Pancreas (tissue), 10 donors: ENCODE measurements at regions not wholly inside any gene's neighbourhood (a gene's known extent, or its start where the extent isn't known, plus 50 kb on each side); places are given as distances from the start of the nearest gene placed in this dataset.
"Not testable (repeated sequence)": the region's sequence is repeated elsewhere in the genome, so short reads cannot be mapped to it uniquely, and the experiment has no call there.

ENCODE experiments used
- ATAC-seq, 4 donors: fragments of 200-7000 bp; cut with Tn5 transposase; one replicate each; pipeline versions ENCODE4 v1.8.0 to v1.9.1; 2020; ENCODE audit warnings: mild to moderate bottlenecking in 4 of 4, moderate library complexity in 4 of 4
- DNase-seq, 6 donors: peaks; one replicate each; pipeline ENCODE4 v3.0.0-alpha.2; 2020
- FAIRE-seq: peaks from 2 replicates; lab custom pipeline; 2012; peaks lifted over from hg19 to GRCh38; lab: Jason Lieb, UNC
- H3K27ac ChIP-seq, 4 donors: fragments of 200-600 bp; sonication (generic); 1 replicate in 3 of 4; 2 replicates in 1 of 4; pipeline versions ENCODE4 v1.5.0 to v1.8.0; 2020
- H3K27me3 ChIP-seq, 4 donors: fragments of 200-600 bp; one replicate each; pipeline ENCODE4 v1.8.0; 2021
- H3K36me3 ChIP-seq, 3 donors: fragments of 200-600 bp; sonication (generic) in 1 of 3; one replicate each; pipeline versions ENCODE4 v1.5.0 to v1.8.0; 2020 to 2021
- H3K4me1 ChIP-seq, 3 donors: fragments of 200-600 bp; one replicate each; pipeline ENCODE4 v1.8.0; 2021
- H3K4me3 ChIP-seq, 4 donors: fragments of 200-600 bp; sonication (generic) in 2 of 4; one replicate each; pipeline versions ENCODE4 v1.5.0 to v1.8.0; 2020 to 2021
- H3K9me3 ChIP-seq, 4 donors: fragments of 200-600 bp; one replicate each; pipeline ENCODE4 v1.8.0; 2021
- CTCF ChIP-seq, 4 donors: fragments of 200-600 bp; sonication (generic) in 3 of 4; IDR thresholded peaks; one replicate each; pipeline versions ENCODE4 v1.5.0 to v1.8.0; 2021; ENCODE audit warnings: antibody characterized with exemption in 4 of 4
- WGBS, 2 donors: extraction: QIAGEN DNeasy Blood & Tissue Kit; methylation state at CpG; one replicate each; pipeline ENCODE4 v1.1.7; 2013; 5-methylcytosine and 5-hydroxymethylcytosine counted together
- intact Hi-C, 3 donors: fragments of 100-400 bp; cut with DNase I; formaldehyde crosslinking; loops; one replicate each; pipeline versions ENCODE4 v1.11.1 to v1.14.2; 2022
- donor health status: healthy with polysubstance abuse.
- donor health status: DM: no; HTN: no; CAD: no; lungs with moderate emphysema.
- donor health status: DM: no; HTN: no; CAD: no.
- donor health status: control.
- donor health status: control.
- donor health status: Bipolar disorder and iron deficiency.
- donor health status: DM: yes; HTN: yes; CAD: no.
- donor health status: DM: no; HTN: no; CAD: no.
- donor health status: DM: no; HTN: no; CAD: no.
- donor health status: DM: yes; HTN: yes; CAD: no.

- Histone ChIP-seq H3K4me1 (no peaks in the 10 kb centered on the region), H3K36me3 (no peaks in the 10 kb centered on the region), H3K27me3 (no peaks in the 10 kb centered on the region), H3K27ac (no peak overlapping the region), H3K9me3 (no peaks in the 10 kb centered on the region), H3K4me3 (no peak overlapping the region)
- intact Hi-C loops: no loop called here
- ATAC-seq (no peak), DNase-seq (no peak), FAIRE-seq (no peak)
- TF ChIP-seq CTCF (IDR thresholded peaks at IDR 0.05): no peak
- WGBS, 2 donors: 44 to 55% methylated on average over 1 of the region's 1 CpG
These were observed 2095.9 kb downstream of the LRRC4C start for GRCh38 chr11:39363571-39363970.

GRCh38 chr11:39361557-39361956 lies 2097.9 kb downstream of the LRRC4C start:
- intact Hi-C loops: no loop called here
- TF ChIP-seq CTCF (IDR thresholded peaks at IDR 0.05): no peak
- FAIRE-seq: no peak
- DNase-seq: no peak
- Histone ChIP-seq H3K4me3 (no peak overlapping the region), H3K4me1 (no peaks in the 10 kb centered on the region), H3K27ac (no peak overlapping the region), H3K36me3 (no peaks in the 10 kb centered on the region), H3K27me3 (no peaks in the 10 kb centered on the region), H3K9me3 (no peaks in the 10 kb centered on the region)
- no peak for ATAC-seq
- WGBS, 2 donors: 69 to 75% methylated on average over 1 of the region's 1 CpG

- no peaks in the 10 kb centered on the region for H3K9me3 ChIP-seq
- FAIRE-seq: no peak
- H3K27ac ChIP-seq: no peak overlapping the region
- no peaks in the 10 kb centered on the region for H3K27me3 ChIP-seq
- no peak overlapping the region for H3K4me3 ChIP-seq
- no peak for TF ChIP-seq CTCF (IDR thresholded peaks at IDR 0.05)
- WGBS, 2 donors: 34 to 35% methylated on average over 5 of the region's 5 CpGs
- intact Hi-C loops: no loop called here
- no peaks in the 10 kb centered on the region for H3K4me1 ChIP-seq
- no peak for ATAC-seq
- no peaks in the 10 kb centered on the region for H3K36me3 ChIP-seq
- no peak for DNase-seq
These were observed 2113.5 kb downstream of the LRRC4C start for GRCh38 chr11:39345834-39346442.

GRCh38 chr11:39341461-39341860 lies 2118.0 kb downstream of the LRRC4C start:
- WGBS, 2 donors: 79 to 88% methylated on average over 4 of the region's 4 CpGs
- ATAC-seq: no peak

GRCh38 chr11:39333006-39333405 lies 2126.4 kb downstream of the LRRC4C start:
- DNase-seq: peak in 1 of 6 donors; percentile 44
- H3K9me3 ChIP-seq, H3K36me3 ChIP-seq, intact Hi-C loops, H3K27ac ChIP-seq, FAIRE-seq, H3K27me3 ChIP-seq, ATAC-seq, H3K4me3 ChIP-seq, H3K4me1 ChIP-seq: not testable (repeated sequence)
- 75 to 76% methylated on average over 20 to 21 of the region's 21 CpGs for WGBS, 2 donors

More at GRCh38 chr11:39341461-39341860, 2118.0 kb downstream of the LRRC4C start:
- H3K27ac ChIP-seq: no peak overlapping the region
- no peak for TF ChIP-seq CTCF (IDR thresholded peaks at IDR 0.05)
- no peaks in the 10 kb centered on the region for H3K9me3 ChIP-seq
- intact Hi-C loops: no loop called here
- no peaks in the 10 kb centered on the region for H3K4me1 ChIP-seq
- no peak for DNase-seq
- FAIRE-seq: no peak
- H3K4me3 ChIP-seq: no peak overlapping the region
- no peaks in the 10 kb centered on the region for H3K36me3 ChIP-seq
- H3K27me3 ChIP-seq: no peaks in the 10 kb centered on the region
